HG02610 (cell line): ENCODE measurements at regions not wholly inside any gene's neighbourhood (a gene's known extent, or its start where the extent isn't known, plus 50 kb on each side); places are given as distances from the start of the nearest gene placed in this dataset.

Experiments used
- ATAC-seq: cut with Tn5 transposase; IDR thresholded peaks from one replicate; pipeline ENCODE4 v1.9.1; 2021; ENCODE audit warnings: mild to moderate bottlenecking, moderate library complexity; ENCODE audit not compliant: unreplicated experiment

GRCh38 chr6:62672989-62673388, 387.0 kb upstream of the KHDRBS2 start:
- no peak for ATAC-seq

- no peak for ATAC-seq
These were observed 384.6 kb upstream of the KHDRBS2 start for GRCh38 chr6:62670490-62671223.

GRCh38 chr6:62669831-62670230, 383.8 kb upstream of the KHDRBS2 start:
- ATAC-seq, result no peak

GRCh38 chr6:62652692-62653328, 366.8 kb upstream of the KHDRBS2 start:
- no peak for ATAC-seq

GRCh38 chr6:62645274-62645673, 359.2 kb upstream of the KHDRBS2 start:
- no peak for ATAC-seq

GRCh38 chr6:62640749-62641148, 354.7 kb upstream of the KHDRBS2 start:
- ATAC-seq, result no peak

GRCh38 chr6:62626661-62627060, 340.6 kb upstream of the KHDRBS2 start:
- ATAC-seq, result no peak

- no peak for ATAC-seq
These were observed 338.0 kb upstream of the KHDRBS2 start for GRCh38 chr6:62623846-62624532.

- no peak for ATAC-seq
These were observed 329.5 kb upstream of the KHDRBS2 start for GRCh38 chr6:62615366-62616015.

GRCh38 chr6:62614442-62614841, 328.4 kb upstream of the KHDRBS2 start:
- ATAC-seq, result no peak

GRCh38 chr6:62613928-62614327, 327.9 kb upstream of the KHDRBS2 start:
- ATAC-seq, result no peak

- no peak for ATAC-seq
These were observed 326.4 kb upstream of the KHDRBS2 start for GRCh38 chr6:62612471-62612870.

- ATAC-seq, result no peak
These were observed 284.3 kb upstream of the KHDRBS2 start for GRCh38 chr6:62570372-62570771.

GRCh38 chr6:62541502-62541901, 255.5 kb upstream of the KHDRBS2 start:
- ATAC-seq, result no peak

- ATAC-seq, result no peak
These were observed 245.0 kb upstream of the KHDRBS2 start for GRCh38 chr6:62530985-62531384.

GRCh38 chr6:62528894-62529526, 243.0 kb upstream of the KHDRBS2 start:
- ATAC-seq, result no peak

- ATAC-seq, result no peak
These were observed 237.6 kb upstream of the KHDRBS2 start for GRCh38 chr6:62523630-62524029.

GRCh38 chr6:62519574-62519973, 233.5 kb upstream of the KHDRBS2 start:
- no peak for ATAC-seq

GRCh38 chr6:62516291-62517141, 230.5 kb upstream of the KHDRBS2 start:
- no peak for ATAC-seq

GRCh38 chr6:62492192-62492822, 206.3 kb upstream of the KHDRBS2 start:
- no peak for ATAC-seq
